Ovary (tissue), 3 donors: ENCODE measurements at regions not wholly inside any gene's neighbourhood (a gene's known extent, or its start where the extent isn't known, plus 50 kb on each side); places are given as distances from the start of the nearest gene placed in this dataset.

Experiments used
- POLR2A ChIP-seq: fragments of 450-650 bp; IDR thresholded peaks from one replicate; pipeline ENCODE4 v1.6.1; 2017; ENCODE audit warnings: antibody characterized with exemption, mild to moderate bottlenecking, moderate library complexity
- TF ChIP-seq, protein P1 (sequence below), 3 donors: fragments of 450-650 bp in 2 of 3; fragments of 200-600 bp in 1 of 3; IDR thresholded peaks; one replicate each; pipeline versions ENCODE4 v1.5.1 to v1.8.0; 2016 to 2022; ENCODE audit warnings: antibody characterized with exemption in 3 of 3, mild to moderate bottlenecking in 1 of 3
- donor health status: DM: no; HTN: no; CAD: no.

DNA sequence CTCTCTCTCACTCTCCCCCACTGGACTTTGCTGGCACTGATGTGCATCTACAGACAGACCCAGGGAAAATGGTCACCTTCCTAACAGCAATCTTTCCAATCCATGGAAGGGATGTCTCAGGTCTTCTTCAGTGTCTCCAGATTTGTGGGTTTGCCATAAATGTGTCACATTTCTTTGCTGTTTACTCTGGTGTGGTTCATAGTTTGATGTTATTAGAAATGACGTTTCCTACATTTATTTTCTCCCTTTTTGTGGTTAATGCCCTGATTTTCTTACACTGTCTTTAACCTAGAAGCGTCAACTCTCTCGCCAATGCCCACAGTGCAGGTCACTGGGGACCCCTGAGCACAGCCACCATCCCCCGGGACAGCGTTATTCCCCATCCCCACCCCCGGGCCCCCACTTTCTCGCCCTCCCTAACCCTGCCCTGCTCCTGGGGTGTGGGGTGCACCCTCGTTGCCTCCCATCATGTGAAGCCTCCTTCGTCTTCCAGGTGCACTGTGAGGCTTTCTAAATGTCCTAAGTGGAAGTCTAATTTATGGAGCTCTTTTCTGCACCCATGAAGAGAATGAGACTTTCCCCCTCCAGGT, 86.5 kb downstream of the YTHDF1 start:
- TF ChIP-seq, protein P1, sequence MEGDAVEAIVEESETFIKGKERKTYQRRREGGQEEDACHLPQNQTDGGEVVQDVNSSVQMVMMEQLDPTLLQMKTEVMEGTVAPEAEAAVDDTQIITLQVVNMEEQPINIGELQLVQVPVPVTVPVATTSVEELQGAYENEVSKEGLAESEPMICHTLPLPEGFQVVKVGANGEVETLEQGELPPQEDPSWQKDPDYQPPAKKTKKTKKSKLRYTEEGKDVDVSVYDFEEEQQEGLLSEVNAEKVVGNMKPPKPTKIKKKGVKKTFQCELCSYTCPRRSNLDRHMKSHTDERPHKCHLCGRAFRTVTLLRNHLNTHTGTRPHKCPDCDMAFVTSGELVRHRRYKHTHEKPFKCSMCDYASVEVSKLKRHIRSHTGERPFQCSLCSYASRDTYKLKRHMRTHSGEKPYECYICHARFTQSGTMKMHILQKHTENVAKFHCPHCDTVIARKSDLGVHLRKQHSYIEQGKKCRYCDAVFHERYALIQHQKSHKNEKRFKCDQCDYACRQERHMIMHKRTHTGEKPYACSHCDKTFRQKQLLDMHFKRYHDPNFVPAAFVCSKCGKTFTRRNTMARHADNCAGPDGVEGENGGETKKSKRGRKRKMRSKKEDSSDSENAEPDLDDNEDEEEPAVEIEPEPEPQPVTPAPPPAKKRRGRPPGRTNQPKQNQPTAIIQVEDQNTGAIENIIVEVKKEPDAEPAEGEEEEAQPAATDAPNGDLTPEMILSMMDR (IDR thresholded peaks at IDR 0.05) = no peak
- no peak for TF ChIP-seq POLR2A
